ENCODE measurements at regions not wholly inside any gene's neighbourhood (a gene's known extent, or its start where the extent isn't known, plus 50 kb on each side); places are given as distances from the start of the nearest gene placed in this dataset.

DNA sequence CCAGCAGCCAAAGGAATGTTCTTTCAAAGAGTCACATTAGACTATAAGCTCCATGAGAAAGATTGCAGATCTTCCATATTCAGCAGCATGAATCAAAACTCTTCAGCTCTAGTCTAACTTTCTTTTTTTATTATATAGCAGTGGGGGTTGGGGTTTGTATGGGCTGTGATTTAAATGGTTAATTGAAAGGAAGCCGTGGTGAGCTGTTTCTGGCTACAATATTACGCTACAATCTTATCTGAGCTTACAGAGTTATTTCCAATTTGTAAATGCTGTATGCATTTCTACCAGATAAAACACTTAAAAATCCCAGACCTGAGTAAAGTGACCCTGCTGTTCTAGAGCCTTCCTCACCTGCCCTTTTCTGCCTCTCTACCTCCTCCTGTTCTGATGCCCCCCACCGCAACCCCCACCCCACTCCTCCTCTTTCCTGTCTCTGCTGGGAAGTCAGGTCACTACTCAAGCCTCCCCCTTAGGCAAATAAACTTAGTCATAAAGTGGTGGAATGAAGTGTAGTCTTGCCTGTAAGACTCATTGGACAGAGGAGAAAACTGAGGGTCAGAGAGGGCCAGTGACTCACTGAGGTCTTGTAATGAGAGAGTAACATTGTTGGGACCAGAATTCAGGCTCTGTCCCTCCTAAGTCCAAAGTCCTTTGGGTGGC is 1089.5 kb downstream of the BCL11B start:
- TF ChIP-seq, protein P1, sequence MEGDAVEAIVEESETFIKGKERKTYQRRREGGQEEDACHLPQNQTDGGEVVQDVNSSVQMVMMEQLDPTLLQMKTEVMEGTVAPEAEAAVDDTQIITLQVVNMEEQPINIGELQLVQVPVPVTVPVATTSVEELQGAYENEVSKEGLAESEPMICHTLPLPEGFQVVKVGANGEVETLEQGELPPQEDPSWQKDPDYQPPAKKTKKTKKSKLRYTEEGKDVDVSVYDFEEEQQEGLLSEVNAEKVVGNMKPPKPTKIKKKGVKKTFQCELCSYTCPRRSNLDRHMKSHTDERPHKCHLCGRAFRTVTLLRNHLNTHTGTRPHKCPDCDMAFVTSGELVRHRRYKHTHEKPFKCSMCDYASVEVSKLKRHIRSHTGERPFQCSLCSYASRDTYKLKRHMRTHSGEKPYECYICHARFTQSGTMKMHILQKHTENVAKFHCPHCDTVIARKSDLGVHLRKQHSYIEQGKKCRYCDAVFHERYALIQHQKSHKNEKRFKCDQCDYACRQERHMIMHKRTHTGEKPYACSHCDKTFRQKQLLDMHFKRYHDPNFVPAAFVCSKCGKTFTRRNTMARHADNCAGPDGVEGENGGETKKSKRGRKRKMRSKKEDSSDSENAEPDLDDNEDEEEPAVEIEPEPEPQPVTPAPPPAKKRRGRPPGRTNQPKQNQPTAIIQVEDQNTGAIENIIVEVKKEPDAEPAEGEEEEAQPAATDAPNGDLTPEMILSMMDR (conservative IDR thresholded peaks at IDR 0.05 in 1 of 2, IDR thresholded peaks at IDR 0.05 in 1 of 2; ENCODE audit: extremely low read depth in 1 of 2, insufficient read depth in 1 of 2, low read depth in 1 of 2, low read length in 2 of 2), result no peak
- no peak for TF ChIP-seq EZH2 (IDR thresholded peaks at IDR 0.05; ENCODE audit: borderline replicate concordance, low read length)

Measured in mammary epithelial cell (primary cell).